ENCODE measurements at regions not wholly inside any gene's neighbourhood (a gene's known extent, or its start where the extent isn't known, plus 50 kb on each side); places are given as distances from the start of the nearest gene placed in this dataset.

DNA sequence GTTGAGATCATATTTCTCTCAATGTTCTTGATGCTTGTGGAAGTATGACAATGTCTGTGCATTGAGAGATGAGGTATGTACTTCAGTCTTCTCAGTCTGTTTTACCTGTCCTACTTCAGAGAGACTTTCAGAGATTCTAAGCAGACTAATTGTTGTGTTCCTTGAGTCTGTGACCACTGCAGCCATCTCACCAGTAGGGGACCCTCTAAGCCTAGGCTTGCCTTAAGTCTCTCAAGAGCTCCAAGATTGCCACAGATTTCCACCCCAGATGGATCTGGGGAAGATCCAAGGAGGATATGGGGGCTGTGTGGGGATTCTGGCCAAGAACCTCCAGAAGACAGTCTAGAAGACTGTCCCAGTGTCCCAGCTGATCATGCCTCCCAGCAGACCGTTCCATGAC, 179.9 kb upstream of the PLET1 start:
- TF ChIP-seq, protein P1, sequence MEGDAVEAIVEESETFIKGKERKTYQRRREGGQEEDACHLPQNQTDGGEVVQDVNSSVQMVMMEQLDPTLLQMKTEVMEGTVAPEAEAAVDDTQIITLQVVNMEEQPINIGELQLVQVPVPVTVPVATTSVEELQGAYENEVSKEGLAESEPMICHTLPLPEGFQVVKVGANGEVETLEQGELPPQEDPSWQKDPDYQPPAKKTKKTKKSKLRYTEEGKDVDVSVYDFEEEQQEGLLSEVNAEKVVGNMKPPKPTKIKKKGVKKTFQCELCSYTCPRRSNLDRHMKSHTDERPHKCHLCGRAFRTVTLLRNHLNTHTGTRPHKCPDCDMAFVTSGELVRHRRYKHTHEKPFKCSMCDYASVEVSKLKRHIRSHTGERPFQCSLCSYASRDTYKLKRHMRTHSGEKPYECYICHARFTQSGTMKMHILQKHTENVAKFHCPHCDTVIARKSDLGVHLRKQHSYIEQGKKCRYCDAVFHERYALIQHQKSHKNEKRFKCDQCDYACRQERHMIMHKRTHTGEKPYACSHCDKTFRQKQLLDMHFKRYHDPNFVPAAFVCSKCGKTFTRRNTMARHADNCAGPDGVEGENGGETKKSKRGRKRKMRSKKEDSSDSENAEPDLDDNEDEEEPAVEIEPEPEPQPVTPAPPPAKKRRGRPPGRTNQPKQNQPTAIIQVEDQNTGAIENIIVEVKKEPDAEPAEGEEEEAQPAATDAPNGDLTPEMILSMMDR (IDR thresholded peaks at IDR 0.05), result no peak
- TF ChIP-seq ZFX (IDR thresholded peaks at IDR 0.05; ENCODE audit: borderline replicate concordance), result no peak
- no peak overlapping the region for H3K27ac ChIP-seq

DNA sequence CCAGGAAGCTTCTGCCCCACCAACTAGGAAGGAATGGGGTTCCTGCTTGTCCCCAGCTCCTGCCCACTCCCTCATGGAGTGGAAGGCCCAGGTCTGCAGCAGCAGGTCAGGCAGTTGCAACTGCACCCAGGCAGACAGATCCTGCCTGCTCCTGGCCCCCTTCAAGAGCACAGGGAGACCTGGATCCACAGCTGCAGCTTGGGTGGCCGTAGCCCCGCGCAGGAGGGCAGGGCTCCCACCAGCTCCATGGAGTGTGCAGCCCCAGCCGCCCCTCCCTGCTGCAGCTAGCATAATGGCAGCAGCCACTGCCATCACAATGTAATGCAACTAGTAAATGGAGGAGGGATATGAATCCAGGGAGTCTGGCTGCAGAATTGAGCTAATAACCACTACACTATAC, 187.5 kb upstream of the PLET1 start:
- H3K27ac ChIP-seq, result no peak overlapping the region
- no peak for TF ChIP-seq ZFX (IDR thresholded peaks at IDR 0.05; ENCODE audit: borderline replicate concordance)
- TF ChIP-seq, protein P1 (IDR thresholded peaks at IDR 0.05), result no peak

- H3K27ac ChIP-seq, result no peak overlapping the region
- TF ChIP-seq ZFX (IDR thresholded peaks at IDR 0.05; ENCODE audit: borderline replicate concordance), result no peak
- TF ChIP-seq, protein P1 (IDR thresholded peaks at IDR 0.05), result no peak
These were observed 188.1 kb upstream of the PLET1 start for GRCh38 chr11:112448806-112449205.

- TF ChIP-seq, protein P1 (IDR thresholded peaks at IDR 0.05), result no peak
- no peak for TF ChIP-seq ZFX (IDR thresholded peaks at IDR 0.05; ENCODE audit: borderline replicate concordance)
- no peak overlapping the region for H3K27ac ChIP-seq
These were observed 190.6 kb upstream of the PLET1 start for GRCh38 chr11:112451250-112451649.

DNA sequence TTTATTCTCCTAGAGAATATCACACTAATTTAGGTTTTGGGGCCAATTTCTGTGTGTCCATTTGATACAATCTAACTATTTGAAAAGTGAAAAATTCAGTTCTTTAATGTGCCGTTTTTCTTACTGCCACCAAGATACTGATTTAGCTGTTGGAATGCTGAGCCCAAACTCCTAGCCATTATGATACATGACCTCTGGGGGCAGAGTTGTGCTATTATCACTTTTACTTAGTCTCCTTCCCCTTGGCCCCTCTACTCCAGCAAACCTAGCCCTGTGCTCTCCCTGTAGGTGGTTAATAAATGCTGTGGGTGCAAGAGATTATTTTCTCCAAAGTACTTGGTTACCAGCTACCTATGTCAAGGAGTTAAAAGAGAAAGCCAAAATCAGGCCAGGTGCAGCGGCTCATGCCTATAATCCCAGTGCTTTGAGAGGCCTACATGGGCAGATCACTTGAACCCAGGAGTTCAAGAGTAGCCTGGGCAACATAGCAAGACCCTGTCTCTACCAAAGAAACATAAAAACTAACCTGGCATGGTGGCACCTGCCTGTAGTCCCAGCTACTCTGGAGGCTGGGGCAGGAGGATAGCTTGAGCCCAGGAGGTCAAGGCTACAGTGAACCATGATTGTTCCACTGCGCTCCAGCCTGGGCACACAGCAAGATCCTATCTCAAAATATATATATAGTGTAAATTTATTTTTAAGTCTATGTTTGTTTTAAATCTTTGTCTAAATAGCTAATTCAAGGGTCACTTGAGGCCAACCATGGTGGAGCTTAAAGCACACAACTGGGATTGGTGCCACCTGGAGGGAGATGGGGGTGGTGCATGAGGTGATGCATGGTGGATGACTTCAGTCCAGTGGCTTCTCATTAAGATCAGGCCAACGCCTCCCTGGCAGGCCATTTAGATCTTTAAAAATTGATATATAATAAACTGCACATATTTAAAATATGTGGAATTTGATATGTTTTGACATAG, 193.2 kb upstream of the PLET1 start:
- TF ChIP-seq, protein P1 (IDR thresholded peaks at IDR 0.05), result peak; percentile 77
- no peak for TF ChIP-seq ZFX (IDR thresholded peaks at IDR 0.05; ENCODE audit: borderline replicate concordance)
- no peak overlapping the region for H3K27ac ChIP-seq

DNA sequence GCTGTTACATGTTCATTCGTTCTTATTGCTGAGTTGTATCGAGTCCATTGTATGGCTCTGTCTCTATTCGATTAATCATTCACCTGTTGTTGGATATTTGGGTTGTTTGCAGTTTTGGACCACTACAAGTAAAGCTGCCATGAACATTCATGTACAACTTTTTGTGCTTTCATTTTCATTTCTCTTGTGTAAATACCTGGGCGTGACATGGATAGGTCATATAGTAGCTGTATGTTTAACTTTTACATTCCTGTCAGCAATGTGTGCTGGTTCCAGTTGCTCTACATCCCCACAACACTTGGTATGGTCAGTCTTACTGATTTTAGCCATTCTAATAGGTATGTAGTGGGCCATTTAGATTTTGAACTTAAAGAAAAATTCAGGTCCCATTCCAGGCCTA, 194.2 kb upstream of the PLET1 start:
- H3K27ac ChIP-seq, result no peak overlapping the region
- no peak for TF ChIP-seq ZFX (IDR thresholded peaks at IDR 0.05; ENCODE audit: borderline replicate concordance)
- TF ChIP-seq, protein P1 (IDR thresholded peaks at IDR 0.05), result no peak

GRCh38 chr11:112455791-112456190, 195.1 kb upstream of the PLET1 start:
- H3K27ac ChIP-seq, result no peak overlapping the region
- TF ChIP-seq, protein P1 (IDR thresholded peaks at IDR 0.05), result no peak
- no peak for TF ChIP-seq ZFX (IDR thresholded peaks at IDR 0.05; ENCODE audit: borderline replicate concordance)
